ENCODE measurements at regions not wholly inside any gene's neighbourhood (a gene's known extent, or its start where the extent isn't known, plus 50 kb on each side); places are given as distances from the start of the nearest gene placed in this dataset.

- Histone ChIP-seq H3K4me3 (replicated peaks in 1 of 3; ENCODE audit: low read depth in 2 of 3, low read length in 3 of 3) (no peak overlapping the region), H3K79me2 (ENCODE audit: insufficient read depth, low read length) (no peaks in the 10 kb centered on the region), H3K9ac (ENCODE audit: insufficient read depth, low read length, poor library complexity, severe bottlenecking) (no peak overlapping the region), H4K20me1 (ENCODE audit: insufficient read depth, low read length) (no peaks in the 10 kb centered on the region), H3K4me1 (ENCODE audit: control insufficient read depth in 1 of 2, insufficient read depth in 2 of 2, low read length in 2 of 2) (no peaks in the 10 kb centered on the region), H3K9me3 (replicated peaks in 1 of 2; ENCODE audit: control insufficient read depth in 1 of 2, insufficient read depth in 1 of 2, low read length in 2 of 2) (no peaks in the 10 kb centered on the region), H2AFZ (ENCODE audit: insufficient read depth, low read depth, low read length, poor library complexity, severe bottlenecking) (no peak overlapping the region), H3K4me2 (replicated peaks; ENCODE audit: extremely low read depth, low read length, poor library complexity, severe bottlenecking) (no peak overlapping the region), H3K36me3 (replicated peaks in 1 of 2; ENCODE audit: control insufficient read depth in 1 of 2, insufficient read depth in 2 of 2, low read length in 2 of 2) (no peaks in the 10 kb centered on the region), H3K27me3 (ENCODE audit: control insufficient read depth in 2 of 2, insufficient read depth in 2 of 2, low read length in 2 of 2) (no peaks in the 10 kb centered on the region), H3K27ac (ENCODE audit: low read depth in 1 of 2, low read length in 2 of 2) (no peak overlapping the region)
- H3K36me3 Mint-ChIP-seq = no peaks in the 10 kb centered on the region
- no peak overlapping the region for H3K4me3 Mint-ChIP-seq
- H3K27ac Mint-ChIP-seq = no peak overlapping the region
- WGBS (ENCODE audit: insufficient coverage) = no CpG with 5 or more reads among the region's 1 CpG
- no peak for DNase-seq
- no peaks in the 10 kb centered on the region for H3K4me1 Mint-ChIP-seq
- TF ChIP-seq, protein P1, sequence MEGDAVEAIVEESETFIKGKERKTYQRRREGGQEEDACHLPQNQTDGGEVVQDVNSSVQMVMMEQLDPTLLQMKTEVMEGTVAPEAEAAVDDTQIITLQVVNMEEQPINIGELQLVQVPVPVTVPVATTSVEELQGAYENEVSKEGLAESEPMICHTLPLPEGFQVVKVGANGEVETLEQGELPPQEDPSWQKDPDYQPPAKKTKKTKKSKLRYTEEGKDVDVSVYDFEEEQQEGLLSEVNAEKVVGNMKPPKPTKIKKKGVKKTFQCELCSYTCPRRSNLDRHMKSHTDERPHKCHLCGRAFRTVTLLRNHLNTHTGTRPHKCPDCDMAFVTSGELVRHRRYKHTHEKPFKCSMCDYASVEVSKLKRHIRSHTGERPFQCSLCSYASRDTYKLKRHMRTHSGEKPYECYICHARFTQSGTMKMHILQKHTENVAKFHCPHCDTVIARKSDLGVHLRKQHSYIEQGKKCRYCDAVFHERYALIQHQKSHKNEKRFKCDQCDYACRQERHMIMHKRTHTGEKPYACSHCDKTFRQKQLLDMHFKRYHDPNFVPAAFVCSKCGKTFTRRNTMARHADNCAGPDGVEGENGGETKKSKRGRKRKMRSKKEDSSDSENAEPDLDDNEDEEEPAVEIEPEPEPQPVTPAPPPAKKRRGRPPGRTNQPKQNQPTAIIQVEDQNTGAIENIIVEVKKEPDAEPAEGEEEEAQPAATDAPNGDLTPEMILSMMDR (IDR thresholded peaks at IDR 0.05) = no peak
- intact Hi-C loops (cut with micrococcal nuclease) = no loop called here
- peaks cover 0 to 2% (median 0%) of the 10 kb centered on the region in 7 donors for H3K9me3 Mint-ChIP-seq
- peaks cover 0 to 3% (median 0%) of the 10 kb centered on the region in 3 donors for H3K27me3 Mint-ChIP-seq (ENCODE audit: low read depth in 3 of 3)
Observed at GRCh38 chr4:136651278-136651667, 881.0 kb downstream of the PCDH18 start.

- Mint-ChIP-seq H3K4me3 (no peak overlapping the region), H3K4me1 (no peaks in the 10 kb centered on the region), H3K27me3 (ENCODE audit: low read depth in 3 of 3) (peaks cover 0 to 2% (median 0%) of the 10 kb centered on the region in 3 donors), H3K9me3 (peaks cover 0 to 2% (median 0%) of the 10 kb centered on the region in 7 donors), H3K27ac (no peak overlapping the region), H3K36me3 (no peaks in the 10 kb centered on the region)
- no peaks in the 10 kb centered on the region for H3K27me3 ChIP-seq (ENCODE audit: control insufficient read depth in 2 of 2, insufficient read depth in 2 of 2, low read length in 2 of 2)
- no peaks in the 10 kb centered on the region for H3K36me3 ChIP-seq (replicated peaks in 1 of 2; ENCODE audit: control insufficient read depth in 1 of 2, insufficient read depth in 2 of 2, low read length in 2 of 2)
- H3K27ac ChIP-seq (ENCODE audit: low read depth in 1 of 2, low read length in 2 of 2) = no peak overlapping the region
- intact Hi-C loops (cut with micrococcal nuclease) = no loop called here
- no peaks in the 10 kb centered on the region for H3K9me3 ChIP-seq (replicated peaks in 1 of 2; ENCODE audit: control insufficient read depth in 1 of 2, insufficient read depth in 1 of 2, low read length in 2 of 2)
- no peaks in the 10 kb centered on the region for H4K20me1 ChIP-seq (ENCODE audit: insufficient read depth, low read length)
- no peaks in the 10 kb centered on the region for H3K79me2 ChIP-seq (ENCODE audit: insufficient read depth, low read length)
- no peak overlapping the region for H2AFZ ChIP-seq (ENCODE audit: insufficient read depth, low read depth, low read length, poor library complexity, severe bottlenecking)
- TF ChIP-seq, protein P1 (IDR thresholded peaks at IDR 0.05) = no peak
- H3K4me3 ChIP-seq (replicated peaks in 1 of 3; ENCODE audit: low read depth in 2 of 3, low read length in 3 of 3) = no peak overlapping the region
- H3K4me1 ChIP-seq (ENCODE audit: control insufficient read depth in 1 of 2, insufficient read depth in 2 of 2, low read length in 2 of 2) = no peaks in the 10 kb centered on the region
- no peak overlapping the region for H3K9ac ChIP-seq (ENCODE audit: insufficient read depth, low read length, poor library complexity, severe bottlenecking)
- no peak overlapping the region for H3K4me2 ChIP-seq (replicated peaks; ENCODE audit: extremely low read depth, low read length, poor library complexity, severe bottlenecking)
- DNase-seq = no peak
- 80% methylated on average over 1 of the region's 5 CpGs for WGBS (ENCODE audit: insufficient coverage)
Observed at GRCh38 chr4:136650541-136651277, 881.6 kb downstream of the PCDH18 start.
